22Rv1 (cell line): ENCODE measurements at regions not wholly inside any gene's neighbourhood (a gene's known extent, or its start where the extent isn't known, plus 50 kb on each side); places are given as distances from the start of the nearest gene placed in this dataset.

Source experiments
- ZFX ChIP-seq: fragments of 450-650 bp; IDR thresholded peaks from 2 replicates; pipeline ENCODE4 v1.6.1; 2017; ENCODE audit warnings: antibody characterized with exemption, borderline replicate concordance
- TF ChIP-seq, protein P1 (sequence below): fragments of 450-650 bp; IDR thresholded peaks from 2 replicates; pipeline ENCODE4 v1.5.1; 2017; ENCODE audit warnings: mild to moderate bottlenecking

DNA sequence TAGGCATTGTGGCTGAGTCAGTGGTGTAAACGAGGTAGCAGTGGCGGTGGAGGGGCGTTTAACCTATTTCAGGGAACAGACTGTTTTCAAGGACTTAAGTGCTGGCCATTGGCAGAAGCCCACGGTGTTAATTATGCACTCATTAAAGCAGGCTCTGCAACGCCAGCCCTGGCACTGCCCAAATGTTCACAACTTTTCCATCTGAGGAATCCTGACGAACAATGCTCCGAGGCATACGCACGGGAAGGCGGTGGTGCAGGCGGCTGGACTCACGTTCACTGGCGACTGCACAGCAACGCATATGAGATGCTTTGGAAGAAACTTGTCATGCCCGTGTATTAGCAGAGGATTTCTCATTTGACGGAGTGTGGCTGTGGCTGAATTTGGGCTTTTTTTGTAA is 70.6 kb upstream of the SLC24A4 start:
- TF ChIP-seq, protein P1, sequence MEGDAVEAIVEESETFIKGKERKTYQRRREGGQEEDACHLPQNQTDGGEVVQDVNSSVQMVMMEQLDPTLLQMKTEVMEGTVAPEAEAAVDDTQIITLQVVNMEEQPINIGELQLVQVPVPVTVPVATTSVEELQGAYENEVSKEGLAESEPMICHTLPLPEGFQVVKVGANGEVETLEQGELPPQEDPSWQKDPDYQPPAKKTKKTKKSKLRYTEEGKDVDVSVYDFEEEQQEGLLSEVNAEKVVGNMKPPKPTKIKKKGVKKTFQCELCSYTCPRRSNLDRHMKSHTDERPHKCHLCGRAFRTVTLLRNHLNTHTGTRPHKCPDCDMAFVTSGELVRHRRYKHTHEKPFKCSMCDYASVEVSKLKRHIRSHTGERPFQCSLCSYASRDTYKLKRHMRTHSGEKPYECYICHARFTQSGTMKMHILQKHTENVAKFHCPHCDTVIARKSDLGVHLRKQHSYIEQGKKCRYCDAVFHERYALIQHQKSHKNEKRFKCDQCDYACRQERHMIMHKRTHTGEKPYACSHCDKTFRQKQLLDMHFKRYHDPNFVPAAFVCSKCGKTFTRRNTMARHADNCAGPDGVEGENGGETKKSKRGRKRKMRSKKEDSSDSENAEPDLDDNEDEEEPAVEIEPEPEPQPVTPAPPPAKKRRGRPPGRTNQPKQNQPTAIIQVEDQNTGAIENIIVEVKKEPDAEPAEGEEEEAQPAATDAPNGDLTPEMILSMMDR, result no peak
- TF ChIP-seq ZFX, result no peak
